Hematopoietic multipotent progenitor cell treated with erythropoietin and hydrocortisone succinate and interleukin-3 and kit ligand, for 17 days (in vitro differentiated cells): ENCODE measurements at regions not wholly inside any gene's neighbourhood (a gene's known extent, or its start where the extent isn't known, plus 50 kb on each side); places are given as distances from the start of the nearest gene placed in this dataset.

ENCODE experiments used
- DNase-seq: peaks from one replicate; pipeline ENCODE4 v3.0.0-alpha.2; 2015; ENCODE audit warnings: low spot score

GRCh38 chr2:41724465-41724864 lies 323.4 kb upstream of the PKDCC start:
- DNase-seq = no peak

DNA sequence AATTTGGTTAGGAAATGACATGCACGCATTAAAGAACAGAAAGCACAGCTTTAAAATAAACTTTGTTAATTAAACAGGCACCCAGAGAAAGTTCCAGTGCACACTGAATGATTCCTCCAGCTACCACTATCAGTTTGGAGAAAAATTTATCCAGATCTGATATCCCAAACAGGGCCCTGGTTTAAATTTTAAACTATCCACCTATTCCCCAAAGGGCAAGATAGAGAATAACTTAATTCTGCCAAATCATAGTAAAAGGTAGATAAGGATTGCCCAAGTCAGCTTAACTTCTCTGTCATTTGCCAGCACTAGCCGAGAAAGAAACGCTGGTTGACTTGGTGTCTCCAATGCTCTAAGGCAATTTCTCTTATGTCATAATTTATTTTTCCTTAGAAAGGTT lies 321.9 kb upstream of the PKDCC start:
- DNase-seq = no peak

GRCh38 chr2:41726364-41726763 lies 321.5 kb upstream of the PKDCC start:
- no peak for DNase-seq

DNA sequence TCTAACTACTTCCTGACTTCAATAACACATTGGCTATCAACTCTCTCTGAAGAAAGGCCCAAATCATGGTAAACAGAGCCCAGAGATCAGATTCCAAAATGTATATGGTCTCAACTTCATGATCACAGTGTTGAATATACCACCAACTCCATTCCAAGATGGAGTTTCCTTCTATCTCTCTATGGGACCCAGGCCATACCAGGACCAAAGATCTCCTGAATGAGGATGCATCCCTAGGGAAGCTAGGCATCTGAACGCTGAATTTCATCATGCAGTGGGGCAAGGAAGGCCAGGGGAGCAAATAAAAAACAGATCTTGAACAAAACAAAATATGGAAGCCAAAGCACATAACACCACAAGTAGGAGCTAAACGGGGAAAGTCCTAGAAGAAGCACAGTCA lies 320.7 kb upstream of the PKDCC start:
- no peak for DNase-seq

GRCh38 chr2:41727711-41728110 lies 320.1 kb upstream of the PKDCC start:
- DNase-seq = no peak

- DNase-seq = no peak
Measured at GRCh38 chr2:41728788-41729338, 319.0 kb upstream of the PKDCC start.

- no peak for DNase-seq
Measured at GRCh38 chr2:41729800-41730364, 317.9 kb upstream of the PKDCC start.

DNA sequence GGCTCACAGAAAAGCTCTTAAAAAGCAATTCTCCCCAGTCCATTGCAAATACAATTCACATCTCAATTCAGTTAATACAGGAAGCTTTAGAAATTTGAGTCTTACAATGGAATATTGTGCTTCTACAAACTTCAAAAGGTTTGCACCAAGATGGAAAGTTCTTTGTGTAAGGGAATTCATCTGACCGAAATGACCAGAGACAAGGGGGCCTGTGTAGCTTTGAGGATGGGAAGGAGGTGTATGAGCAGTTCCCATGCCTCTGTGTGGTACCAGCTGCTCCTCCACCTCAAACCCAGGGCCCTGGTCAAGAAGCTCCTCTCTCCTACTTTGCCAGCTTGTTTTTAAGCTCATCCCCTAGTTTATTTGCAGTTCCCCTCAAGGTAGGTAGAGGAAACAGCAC lies 312.8 kb upstream of the PKDCC start:
- no peak for DNase-seq

GRCh38 chr2:41735476-41735875 lies 312.3 kb upstream of the PKDCC start:
- no peak for DNase-seq

DNA sequence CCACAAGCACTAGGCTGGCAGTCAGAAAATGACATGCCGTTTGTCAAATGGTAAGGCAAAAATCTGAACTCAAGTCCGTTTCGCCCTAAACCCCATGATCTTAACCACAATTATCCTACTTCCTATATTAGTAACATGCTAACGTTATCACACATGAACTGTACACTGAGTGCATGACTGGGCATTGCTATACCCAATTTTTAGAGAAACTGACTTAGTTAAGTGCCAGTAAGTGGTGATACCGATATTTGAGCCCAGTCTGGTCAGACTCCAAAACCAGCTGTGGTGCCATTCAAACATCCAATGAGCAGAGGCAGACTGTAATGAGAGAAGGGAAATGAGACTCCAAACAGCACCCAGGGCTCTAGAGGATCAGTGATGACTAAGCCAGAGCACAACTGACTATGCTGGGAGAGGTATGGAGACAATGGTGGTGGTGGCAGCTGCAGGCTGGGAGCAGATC lies 311.7 kb upstream of the PKDCC start:
- no peak for DNase-seq

DNA sequence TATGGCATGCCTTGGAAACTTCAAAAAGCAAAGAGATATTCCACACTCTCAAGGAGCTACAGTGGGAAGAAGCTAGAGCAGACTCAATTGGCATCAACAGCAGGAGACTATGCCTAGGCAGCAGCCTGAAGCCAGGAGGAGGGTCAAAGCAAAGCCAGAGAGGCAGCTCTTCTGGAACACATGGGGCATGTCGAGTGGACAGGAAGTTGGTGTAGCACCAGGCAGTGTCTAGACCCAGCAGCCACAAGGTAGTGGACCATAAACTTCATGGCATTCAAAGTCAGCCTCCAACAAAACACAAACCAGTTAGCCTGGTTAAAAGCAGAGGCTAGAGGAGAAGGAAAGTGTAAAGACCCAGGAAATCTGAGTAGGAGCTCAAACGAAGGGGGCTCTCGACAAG lies 311.2 kb upstream of the PKDCC start:
- DNase-seq = no peak

DNA sequence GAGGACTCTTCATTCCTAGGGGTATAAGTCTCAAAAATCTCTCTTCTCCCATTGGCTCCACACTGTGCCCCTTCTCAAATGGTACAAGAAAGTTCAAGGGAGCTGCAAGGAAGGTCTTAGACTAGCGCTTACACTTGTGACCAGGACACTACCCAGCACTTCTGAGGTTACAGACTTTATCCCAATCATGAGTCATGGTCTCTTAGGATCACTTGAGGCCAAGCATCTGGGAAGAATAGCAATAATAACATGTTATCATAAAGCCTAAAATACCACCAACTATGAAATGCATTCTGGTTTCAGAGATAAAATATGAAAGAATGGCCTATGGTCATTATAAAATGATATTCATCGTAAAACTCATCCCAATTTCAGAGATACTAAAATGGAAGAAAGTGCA lies 309.9 kb upstream of the PKDCC start:
- DNase-seq = no peak

GRCh38 chr2:41741951-41742595 lies 305.7 kb upstream of the PKDCC start:
- DNase-seq = no peak

- DNase-seq = no peak
Measured at GRCh38 chr2:41743324-41743723, 304.5 kb upstream of the PKDCC start.

- DNase-seq = no peak
Measured at GRCh38 chr2:41750829-41751228, 297.0 kb upstream of the PKDCC start.

- DNase-seq = no peak
Measured at GRCh38 chr2:41759880-41760279, 287.9 kb upstream of the PKDCC start.

DNA sequence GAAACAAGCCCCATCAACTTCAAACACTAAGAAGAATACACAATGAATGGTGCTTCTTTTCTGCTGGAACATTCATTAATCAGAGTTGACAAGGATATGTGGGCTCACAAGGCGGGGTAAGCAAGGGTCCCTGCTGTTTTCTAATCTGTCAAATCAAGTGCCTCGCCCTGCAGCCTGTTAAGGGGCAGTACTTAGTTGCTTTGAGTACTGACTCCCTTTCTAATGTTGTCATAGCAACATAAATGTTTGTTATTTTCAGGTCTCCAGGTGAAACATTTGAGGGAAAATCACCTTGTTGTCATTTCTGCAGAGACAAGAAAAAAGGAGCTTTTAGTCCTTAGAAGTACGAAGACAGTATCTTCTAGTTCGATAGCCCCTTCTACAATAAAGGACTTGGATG lies 284.7 kb upstream of the PKDCC start:
- no peak for DNase-seq

- no peak for DNase-seq
Measured at GRCh38 chr2:41764131-41764530, 283.7 kb upstream of the PKDCC start.

DNA sequence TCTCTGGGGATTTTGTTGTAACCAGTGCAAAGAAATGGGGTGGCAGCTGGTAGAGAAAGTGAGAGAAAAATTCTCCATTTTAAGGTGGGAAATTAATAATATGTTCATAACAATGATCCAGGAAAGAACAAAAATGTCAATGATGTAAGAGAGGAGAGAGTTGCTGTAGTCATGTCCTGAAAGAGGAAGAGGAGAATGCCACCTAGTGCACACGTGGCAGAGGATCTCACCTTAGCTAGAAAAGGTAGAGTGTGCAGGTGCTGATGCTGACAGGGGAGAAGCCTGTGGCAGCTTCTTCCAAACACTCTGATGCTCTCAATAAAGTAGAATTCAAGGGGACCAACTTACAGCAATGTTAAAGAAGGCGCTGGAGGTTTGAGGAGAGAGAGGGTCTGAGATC lies 282.9 kb upstream of the PKDCC start:
- DNase-seq = no peak

DNA sequence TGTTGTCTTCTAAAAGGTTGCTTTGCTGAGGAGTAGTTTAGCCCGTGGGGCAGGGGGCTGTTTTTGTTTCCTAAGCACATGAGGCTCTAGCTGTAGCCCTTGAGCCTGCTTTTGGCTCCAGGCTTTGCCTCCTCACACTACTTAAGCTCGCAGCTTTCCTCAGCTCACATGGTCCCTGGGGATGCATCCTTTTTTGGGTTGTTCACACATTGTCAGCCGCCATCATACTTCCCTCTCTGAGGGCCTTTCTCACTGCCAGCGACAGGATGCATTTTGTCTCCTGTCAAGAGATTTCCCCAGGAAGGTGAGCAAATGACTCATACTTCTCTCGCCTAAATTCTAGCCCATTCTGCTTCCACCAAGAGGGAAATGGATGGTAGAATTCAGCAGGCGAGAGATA lies 279.5 kb upstream of the PKDCC start:
- DNase-seq = no peak

GRCh38 chr2:41771710-41772109 lies 276.1 kb upstream of the PKDCC start:
- no peak for DNase-seq

DNA sequence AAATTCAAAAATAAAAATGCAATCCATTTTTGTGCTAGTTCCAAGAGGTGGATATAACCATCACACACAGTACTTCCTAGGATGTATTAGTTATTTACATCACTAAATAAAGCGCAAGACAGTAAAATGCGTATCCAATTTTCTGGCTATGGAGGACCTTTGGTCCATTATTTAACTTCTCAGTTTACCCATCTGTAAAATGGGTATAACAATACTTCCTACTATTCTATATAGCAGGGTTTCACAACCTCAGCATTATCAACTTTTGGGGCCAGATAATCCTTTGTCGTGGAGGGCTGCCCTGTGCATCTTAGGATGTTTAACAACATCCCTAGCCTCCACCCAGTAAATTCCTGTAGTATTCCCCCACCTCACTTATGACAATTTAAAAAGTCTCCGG lies 275.1 kb upstream of the PKDCC start:
- no peak for DNase-seq

- DNase-seq = no peak
Measured at GRCh38 chr2:41774011-41774605, 273.7 kb upstream of the PKDCC start.
